ENCODE measurements at regions not wholly inside any gene's neighbourhood (a gene's known extent, or its start where the extent isn't known, plus 50 kb on each side); places are given as distances from the start of the nearest gene placed in this dataset.

GRCh38 chr20:40431112-40431511 is 257.9 kb downstream of the MAFB start:
- no peaks in the 10 kb centered on the region for H3K36me3 Mint-ChIP-seq
- H2AFZ ChIP-seq (ENCODE audit: insufficient read depth, low read depth, low read length, poor library complexity, severe bottlenecking): no peak overlapping the region
- no peaks in the 10 kb centered on the region for H3K9me3 ChIP-seq (replicated peaks in 1 of 2; ENCODE audit: control insufficient read depth in 1 of 2, insufficient read depth in 1 of 2, low read length in 2 of 2)
- H3K4me3 ChIP-seq (replicated peaks in 1 of 3; ENCODE audit: low read depth in 2 of 3, low read length in 3 of 3): no peak overlapping the region
- peaks cover 0 to 5% of the 10 kb centered on the region in 2 donors for H3K27me3 ChIP-seq (ENCODE audit: control insufficient read depth in 2 of 2, insufficient read depth in 2 of 2, low read length in 2 of 2)
- no peaks in the 10 kb centered on the region for H3K36me3 ChIP-seq (replicated peaks in 1 of 2; ENCODE audit: control insufficient read depth in 1 of 2, insufficient read depth in 2 of 2, low read length in 2 of 2)
- no peak overlapping the region for H3K4me2 ChIP-seq (replicated peaks; ENCODE audit: extremely low read depth, low read length, poor library complexity, severe bottlenecking)
- peak overlapping the region in 1 of 2 donors; percentile 21 for H3K4me3 Mint-ChIP-seq
- H3K9ac ChIP-seq (ENCODE audit: insufficient read depth, low read length, poor library complexity, severe bottlenecking): no peak overlapping the region
- TF ChIP-seq CTCF (IDR thresholded peaks at IDR 0.05): no peak
- no peak overlapping the region for H3K27ac Mint-ChIP-seq
- H3K9me3 Mint-ChIP-seq: peaks cover 0 to 6% (median 0%) of the 10 kb centered on the region in 7 donors
- H3K4me1 ChIP-seq (ENCODE audit: control insufficient read depth in 1 of 2, insufficient read depth in 2 of 2, low read length in 2 of 2): peaks cover 2 to 19% of the 10 kb centered on the region in 2 donors
- no peaks in the 10 kb centered on the region for H4K20me1 ChIP-seq (ENCODE audit: insufficient read depth, low read length)
- no peak for DNase-seq
- 89% methylated on average over 4 of the region's 4 CpGs for WGBS (ENCODE audit: insufficient coverage)
- H3K27ac ChIP-seq (ENCODE audit: low read depth in 1 of 2, low read length in 2 of 2): no peak overlapping the region
- H3K27me3 Mint-ChIP-seq (ENCODE audit: low read depth in 3 of 3): peaks cover 8 to 26% (median 23%) of the 10 kb centered on the region in 3 donors
- no peaks in the 10 kb centered on the region for H3K79me2 ChIP-seq (ENCODE audit: insufficient read depth, low read length)
- H3K4me1 Mint-ChIP-seq: peaks cover 18% of the 10 kb centered on the region
- intact Hi-C loops (cut with micrococcal nuclease): no loop called here

DNA sequence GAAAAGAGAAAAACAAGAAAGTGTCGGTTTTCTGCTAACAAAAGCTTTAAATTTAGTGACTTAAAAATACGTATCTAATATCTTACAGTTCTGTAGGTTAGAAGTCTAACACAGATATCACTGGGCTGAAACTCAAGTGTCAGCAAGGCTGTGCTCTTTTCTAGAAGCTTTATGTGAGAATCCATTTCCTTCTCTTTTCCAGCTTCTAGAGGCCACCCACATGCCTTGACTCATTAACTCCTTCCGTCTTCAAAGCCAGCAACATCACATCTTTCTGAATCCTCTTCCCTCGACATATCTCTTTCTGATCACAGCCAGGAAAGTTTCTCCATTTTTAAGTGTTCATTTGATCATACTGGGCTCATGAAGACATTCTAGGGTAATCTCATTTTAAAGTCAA is 262.0 kb downstream of the MAFB start:
- H3K27ac ChIP-seq (ENCODE audit: low read depth in 1 of 2, low read length in 2 of 2): peak overlapping the region in 1 of 2 donors; percentile 24
- no peak overlapping the region for H3K9ac ChIP-seq (ENCODE audit: insufficient read depth, low read length, poor library complexity, severe bottlenecking)
- H2AFZ ChIP-seq (ENCODE audit: insufficient read depth, low read depth, low read length, poor library complexity, severe bottlenecking): no peak overlapping the region
- peak in 2 of 3 donors; percentile 16 to 23 for DNase-seq
- peak overlapping the region in 5 of 7 donors; percentile 21 to 80 (median 46) for H3K27ac Mint-ChIP-seq
- H3K36me3 ChIP-seq (replicated peaks in 1 of 2; ENCODE audit: control insufficient read depth in 1 of 2, insufficient read depth in 2 of 2, low read length in 2 of 2): no peaks in the 10 kb centered on the region
- no peak overlapping the region for H3K4me3 ChIP-seq (replicated peaks in 1 of 3; ENCODE audit: low read depth in 2 of 3, low read length in 3 of 3)
- peaks cover 0 to 2% of the 10 kb centered on the region in 2 donors for H3K27me3 ChIP-seq (ENCODE audit: control insufficient read depth in 2 of 2, insufficient read depth in 2 of 2, low read length in 2 of 2)
- H4K20me1 ChIP-seq (ENCODE audit: insufficient read depth, low read length): no peaks in the 10 kb centered on the region
- no peaks in the 10 kb centered on the region for H3K9me3 ChIP-seq (replicated peaks in 1 of 2; ENCODE audit: control insufficient read depth in 1 of 2, insufficient read depth in 1 of 2, low read length in 2 of 2)
- peaks cover 27% of the 10 kb centered on the region for H3K4me1 Mint-ChIP-seq
- H3K36me3 Mint-ChIP-seq: no peaks in the 10 kb centered on the region
- peaks cover 14 to 25% (median 24%) of the 10 kb centered on the region in 3 donors for H3K27me3 Mint-ChIP-seq (ENCODE audit: low read depth in 3 of 3)
- H3K79me2 ChIP-seq (ENCODE audit: insufficient read depth, low read length): no peaks in the 10 kb centered on the region
- no peak for TF ChIP-seq CTCF (IDR thresholded peaks at IDR 0.05)
- H3K9me3 Mint-ChIP-seq: peaks cover 0 to 6% (median 0%) of the 10 kb centered on the region in 7 donors
- 60% methylated on average over 1 of the region's 4 CpGs for WGBS (ENCODE audit: insufficient coverage)
- H3K4me2 ChIP-seq (replicated peaks; ENCODE audit: extremely low read depth, low read length, poor library complexity, severe bottlenecking): no peak overlapping the region
- intact Hi-C loops (cut with micrococcal nuclease): loop anchor here in 1 of 2 donors (10.0 kb wide), 1 partner anchor 58 kb away; no protein-coding TSS in a partner anchor
- H3K4me1 ChIP-seq (ENCODE audit: control insufficient read depth in 1 of 2, insufficient read depth in 2 of 2, low read length in 2 of 2): peaks cover 13 to 27% of the 10 kb centered on the region in 2 donors
- no peak overlapping the region for H3K4me3 Mint-ChIP-seq
